ENCODE measurements at regions not wholly inside any gene's neighbourhood (a gene's known extent, or its start where the extent isn't known, plus 50 kb on each side); places are given as distances from the start of the nearest gene placed in this dataset.

- DNase-seq (ENCODE audit: low read depth in 4 of 4, low spot score in 3 of 4) = no peak
These were observed 237.7 kb downstream of the SYK start for GRCh38 chr9:91039125-91039834.

DNA sequence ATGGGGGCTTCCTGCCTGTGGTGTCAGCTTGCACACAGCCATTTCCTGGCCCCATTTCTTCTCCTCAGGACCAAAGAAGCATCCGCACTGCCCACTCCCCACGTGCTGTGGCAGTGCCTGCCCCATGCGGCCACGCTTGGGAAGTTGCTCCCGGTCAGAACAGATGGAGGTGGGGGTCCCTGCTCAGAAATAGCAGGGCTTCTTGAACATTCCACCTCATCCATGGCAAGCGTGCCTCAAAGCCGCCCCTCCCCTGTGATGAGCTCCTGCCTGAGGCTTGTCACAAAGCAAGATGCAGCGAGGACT lies 238.2 kb downstream of the SYK start:
- no peak for DNase-seq (ENCODE audit: low read depth in 4 of 4, low spot score in 3 of 4)

DNA sequence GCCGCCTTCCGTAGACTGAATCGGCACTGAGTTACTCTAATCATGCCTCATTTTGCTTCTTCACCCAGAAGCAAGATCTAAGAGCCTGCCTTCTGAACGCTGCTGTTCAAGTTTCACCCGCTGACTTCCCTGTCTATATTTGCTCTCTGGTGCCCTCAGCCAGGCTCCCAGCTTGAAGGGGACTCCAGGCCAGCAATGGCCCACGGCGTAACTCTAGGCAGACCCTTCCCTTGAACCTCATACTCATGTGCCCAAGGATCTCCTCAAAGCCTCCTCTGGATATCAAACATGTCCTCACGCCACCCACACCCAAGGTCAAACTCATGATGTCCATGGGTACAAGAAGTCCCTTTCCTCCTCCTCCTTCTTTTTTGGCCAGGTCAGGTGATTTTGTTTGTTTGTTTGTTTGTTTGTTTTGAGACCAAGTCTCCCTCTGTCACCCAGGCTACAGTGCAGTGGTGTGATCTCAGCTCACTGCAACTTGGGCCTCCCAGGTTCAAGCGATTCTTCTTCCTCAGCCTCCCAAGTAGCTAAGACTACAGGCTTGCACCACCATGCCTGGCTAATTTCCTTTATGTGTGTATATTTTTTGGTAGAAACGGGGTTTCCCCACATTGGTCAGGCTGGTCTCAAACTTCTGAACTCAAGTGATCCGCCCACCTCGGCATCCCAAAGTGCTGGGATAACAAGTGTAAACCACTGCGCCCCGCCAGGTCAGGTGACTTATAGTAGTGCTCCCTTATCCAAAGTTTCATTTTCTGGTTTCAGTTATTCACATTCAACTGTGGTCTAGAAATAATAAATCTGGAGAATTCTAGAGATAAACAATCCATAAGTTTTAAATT lies 239.0 kb downstream of the SYK start:
- DNase-seq (ENCODE audit: low read depth in 4 of 4, low spot score in 3 of 4) = no peak

- no peak for DNase-seq (ENCODE audit: low read depth in 4 of 4, low spot score in 3 of 4)
These were observed 240.4 kb downstream of the SYK start for GRCh38 chr9:91042024-91042423.

- no peak for DNase-seq (ENCODE audit: low read depth in 4 of 4, low spot score in 3 of 4)
These were observed 240.9 kb downstream of the SYK start for GRCh38 chr9:91042541-91042940.

GRCh38 chr9:91043056-91043810 lies 241.6 kb downstream of the SYK start:
- DNase-seq (ENCODE audit: low read depth in 4 of 4, low spot score in 3 of 4) = no peak

GRCh38 chr9:91043811-91044175 lies 242.2 kb downstream of the SYK start:
- DNase-seq (ENCODE audit: low read depth in 4 of 4, low spot score in 3 of 4) = no peak

DNA sequence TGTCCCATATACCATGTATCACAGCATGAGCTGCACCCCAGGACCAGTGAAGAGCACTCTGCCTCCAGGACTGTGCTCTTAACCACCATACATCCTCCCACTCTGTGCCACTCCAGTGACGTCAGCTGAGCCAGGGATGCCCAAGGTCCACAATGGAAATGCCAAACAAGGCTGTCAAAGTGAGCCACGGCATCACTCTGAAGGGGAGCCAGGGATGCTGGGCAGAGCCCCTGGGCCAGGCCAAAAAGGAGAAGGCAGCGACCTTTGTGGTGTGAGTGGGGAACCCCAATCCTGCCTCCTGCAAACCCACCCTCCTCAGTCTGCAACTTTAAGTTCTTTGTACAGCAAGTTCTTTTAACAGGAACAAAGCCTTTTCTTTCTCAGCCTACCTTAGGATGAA lies 242.7 kb downstream of the SYK start:
- no peak for DNase-seq (ENCODE audit: low read depth in 4 of 4, low spot score in 3 of 4)

- no peak for DNase-seq (ENCODE audit: low read depth in 4 of 4, low spot score in 3 of 4)
These were observed 243.4 kb downstream of the SYK start for GRCh38 chr9:91045041-91045440.

- no peak for DNase-seq (ENCODE audit: low read depth in 4 of 4, low spot score in 3 of 4)
These were observed 245.9 kb downstream of the SYK start for GRCh38 chr9:91047529-91047928.

GRCh38 chr9:91047993-91048607 lies 246.5 kb downstream of the SYK start:
- no peak for DNase-seq (ENCODE audit: low read depth in 4 of 4, low spot score in 3 of 4)

DNA sequence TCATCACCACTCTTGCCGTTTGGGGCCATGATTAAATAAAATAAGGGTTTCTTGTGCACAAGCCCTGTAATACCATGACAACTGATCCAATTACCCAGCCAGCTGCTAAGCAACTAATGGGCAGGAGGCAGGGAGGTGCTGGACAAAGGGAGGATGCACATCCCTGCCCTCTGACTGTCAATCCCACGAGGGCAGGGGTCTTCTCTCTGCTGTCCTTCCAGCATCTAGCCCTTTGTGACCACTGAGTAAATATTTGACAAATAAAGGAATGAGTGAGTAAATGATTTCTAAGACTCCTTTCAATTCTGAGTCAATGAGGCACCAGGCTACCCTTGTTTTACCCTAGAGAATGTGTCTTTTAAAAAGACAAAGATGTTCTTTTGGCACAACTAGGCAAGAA lies 247.1 kb downstream of the SYK start:
- DNase-seq (ENCODE audit: low read depth in 4 of 4, low spot score in 3 of 4) = no peak

DNA sequence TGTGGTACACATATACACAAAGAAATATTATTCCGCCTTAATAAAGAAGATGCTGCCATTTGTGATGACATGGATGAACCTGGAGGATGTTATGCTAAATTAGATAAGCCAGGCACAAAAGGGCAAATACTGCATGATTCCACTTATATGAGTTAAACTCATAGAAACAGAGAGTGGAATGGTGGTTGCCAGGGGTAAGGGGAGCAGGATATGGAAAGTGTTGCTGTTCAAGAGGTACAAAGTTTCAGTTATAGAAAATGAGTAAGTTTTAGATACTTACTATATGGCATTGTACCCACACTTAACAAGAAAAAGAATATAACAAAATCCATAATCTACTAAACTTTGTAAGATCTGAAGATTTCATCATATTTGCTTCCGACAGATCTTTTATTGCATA lies 252.2 kb downstream of the SYK start:
- no peak for DNase-seq (ENCODE audit: low read depth in 4 of 4, low spot score in 3 of 4)

DNA sequence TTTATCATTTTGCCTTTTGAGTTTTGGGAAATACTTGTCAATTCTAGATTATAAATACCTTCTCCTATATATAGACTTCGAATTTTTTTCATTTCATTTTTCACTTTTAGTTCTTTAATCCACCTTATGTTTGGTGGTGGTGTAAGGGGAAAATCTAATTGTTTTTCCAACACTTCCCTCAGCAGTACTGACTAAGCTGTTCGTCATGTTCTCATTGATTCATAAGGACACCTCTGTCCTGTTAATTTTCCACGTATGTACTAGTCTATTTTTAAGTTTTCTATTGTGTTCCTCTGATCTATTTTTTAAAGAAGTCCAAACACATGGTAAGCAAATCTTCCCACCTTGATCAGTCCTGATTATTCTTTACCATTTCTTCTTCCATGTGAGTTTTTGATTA lies 254.2 kb downstream of the SYK start:
- no peak for DNase-seq (ENCODE audit: low read depth in 4 of 4, low spot score in 3 of 4)

DNA sequence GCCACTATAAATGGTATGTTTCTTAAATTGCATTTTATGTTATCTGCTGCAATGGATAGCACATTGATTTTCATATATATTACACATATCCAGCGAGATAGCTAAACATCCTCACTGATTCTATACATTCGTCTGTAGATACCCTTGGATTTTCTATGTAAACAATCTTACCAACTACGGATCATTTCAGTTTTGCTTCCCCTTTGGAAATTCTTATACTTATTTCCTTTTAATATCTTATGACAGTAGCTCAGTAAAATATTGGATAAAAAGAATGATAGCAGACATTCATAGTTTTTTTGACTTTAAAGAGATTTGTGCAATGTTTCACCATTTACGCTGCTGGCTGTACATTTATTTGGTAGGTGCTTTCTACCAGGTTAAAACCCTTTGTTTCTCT lies 254.9 kb downstream of the SYK start:
- DNase-seq (ENCODE audit: low read depth in 4 of 4, low spot score in 3 of 4) = no peak

- DNase-seq (ENCODE audit: low read depth in 4 of 4, low spot score in 3 of 4) = no peak
These were observed 255.3 kb downstream of the SYK start for GRCh38 chr9:91056917-91057316.

GRCh38 chr9:91059713-91060112 lies 258.1 kb downstream of the SYK start:
- no peak for DNase-seq (ENCODE audit: low read depth in 4 of 4, low spot score in 3 of 4)

GRCh38 chr9:91060520-91061343 lies 259.1 kb downstream of the SYK start:
- DNase-seq (ENCODE audit: low read depth in 4 of 4, low spot score in 3 of 4) = no peak

GRCh38 chr9:91061506-91061905 lies 259.9 kb downstream of the SYK start:
- DNase-seq (ENCODE audit: low read depth in 4 of 4, low spot score in 3 of 4) = no peak

GRCh38 chr9:91062281-91062680 lies 260.7 kb downstream of the SYK start:
- DNase-seq (ENCODE audit: low read depth in 4 of 4, low spot score in 3 of 4) = no peak

Measured in left renal pelvis (tissue), 4 donors.